ENCODE measurements at regions not wholly inside any gene's neighbourhood (a gene's known extent, or its start where the extent isn't known, plus 50 kb on each side); places are given as distances from the start of the nearest gene placed in this dataset.

DNA sequence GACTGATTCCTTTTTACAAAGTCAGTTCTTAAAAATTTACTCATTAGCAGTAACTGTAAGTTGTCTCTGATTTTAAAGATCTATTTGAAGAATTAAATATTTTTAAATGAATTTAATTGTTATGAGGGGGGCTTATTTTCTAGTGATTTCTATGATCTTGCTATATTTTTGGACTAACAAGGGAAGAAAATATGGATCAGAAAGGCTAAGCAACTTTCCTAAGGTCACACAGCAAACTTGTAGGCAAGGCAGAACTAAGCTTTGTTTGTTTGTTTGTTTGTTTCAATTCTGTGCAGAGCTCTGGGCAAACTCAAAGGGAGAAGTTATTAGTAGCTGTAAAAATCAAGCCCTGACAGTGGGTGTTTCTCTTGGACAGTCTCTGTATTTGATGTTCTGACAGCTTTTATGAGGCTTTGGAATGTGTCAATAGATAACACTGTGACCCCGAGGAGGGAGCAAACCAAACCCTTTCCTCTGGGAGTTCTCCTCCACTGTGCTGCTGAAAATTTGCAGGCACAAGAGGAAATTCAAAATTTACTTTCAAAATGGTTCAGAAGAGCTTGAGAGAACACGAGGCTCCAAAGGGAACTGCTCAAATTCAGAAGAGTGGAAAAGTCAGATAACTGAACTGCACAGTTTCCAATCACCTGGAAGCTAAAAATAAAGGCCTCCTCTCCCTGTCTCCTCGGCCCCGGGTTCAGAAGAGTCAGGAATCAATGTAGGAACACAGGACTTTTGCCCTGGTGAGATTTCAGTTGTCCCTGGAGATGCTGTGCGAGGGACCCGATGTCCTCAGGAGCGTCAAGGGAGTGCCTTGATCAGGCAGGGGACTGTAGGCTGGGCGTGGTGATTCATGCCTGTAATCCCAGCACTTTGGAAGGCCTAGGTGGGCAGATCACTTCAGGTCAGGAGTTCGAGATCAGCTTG lies 325.7 kb downstream of the GATA3 start:
- H3K79me2 ChIP-seq (ENCODE audit: low read depth): no peaks in the 10 kb centered on the region
- H3K4me2 ChIP-seq: no peak overlapping the region
- H4K20me1 ChIP-seq (ENCODE audit: insufficient read depth): no peaks in the 10 kb centered on the region
- no peaks in the 10 kb centered on the region for H3K27me3 ChIP-seq (ENCODE audit: insufficient read depth, low read depth)
- no peak overlapping the region for H3K4me3 ChIP-seq
- H3K36me3 ChIP-seq (ENCODE audit: low read depth): no peaks in the 10 kb centered on the region
- 0 out of 2 replicates have a peak, but pooled peaks cover 3% of the 10 kb centered on the region for H3F3A ChIP-seq (ENCODE audit: insufficient read depth, low read depth)
- DNase-seq: no peak
- ChIA-PET CTCF (no interaction called here), POLR2A (ENCODE audit: unreplicated experiment) (interaction anchor here (0.5 to 0.6 kb wide), 2 partner anchors 14 to 305 kb away, joined by 3 to 5 read pairs; no protein-coding TSS in a partner anchor)
- TF ChIP-seq, protein P1, sequence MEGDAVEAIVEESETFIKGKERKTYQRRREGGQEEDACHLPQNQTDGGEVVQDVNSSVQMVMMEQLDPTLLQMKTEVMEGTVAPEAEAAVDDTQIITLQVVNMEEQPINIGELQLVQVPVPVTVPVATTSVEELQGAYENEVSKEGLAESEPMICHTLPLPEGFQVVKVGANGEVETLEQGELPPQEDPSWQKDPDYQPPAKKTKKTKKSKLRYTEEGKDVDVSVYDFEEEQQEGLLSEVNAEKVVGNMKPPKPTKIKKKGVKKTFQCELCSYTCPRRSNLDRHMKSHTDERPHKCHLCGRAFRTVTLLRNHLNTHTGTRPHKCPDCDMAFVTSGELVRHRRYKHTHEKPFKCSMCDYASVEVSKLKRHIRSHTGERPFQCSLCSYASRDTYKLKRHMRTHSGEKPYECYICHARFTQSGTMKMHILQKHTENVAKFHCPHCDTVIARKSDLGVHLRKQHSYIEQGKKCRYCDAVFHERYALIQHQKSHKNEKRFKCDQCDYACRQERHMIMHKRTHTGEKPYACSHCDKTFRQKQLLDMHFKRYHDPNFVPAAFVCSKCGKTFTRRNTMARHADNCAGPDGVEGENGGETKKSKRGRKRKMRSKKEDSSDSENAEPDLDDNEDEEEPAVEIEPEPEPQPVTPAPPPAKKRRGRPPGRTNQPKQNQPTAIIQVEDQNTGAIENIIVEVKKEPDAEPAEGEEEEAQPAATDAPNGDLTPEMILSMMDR (conservative IDR thresholded peaks at IDR 0.05): no peak
- no peak for TF ChIP-seq EZH2 (IDR thresholded peaks at IDR 0.05; ENCODE audit: low read depth)
- H3K27ac ChIP-seq: no peak overlapping the region
- intact Hi-C loops (cut with micrococcal nuclease; ENCODE audit: unreplicated experiment): no loop called here
- H3K4me1 ChIP-seq (replicated peaks; ENCODE audit: insufficient read depth): 0 out of 2 replicates have a peak, but pooled peaks cover 7% of the 10 kb centered on the region
- H2AFZ ChIP-seq: no peak overlapping the region
- H3K9me3 ChIP-seq (ENCODE audit: insufficient read depth, low read depth): 0 out of 2 replicates have a peak, but pooled peaks cover 3% of the 10 kb centered on the region
- no TSS peak for BruUV-seq (replicated peaks)
- no peaks in the 10 kb centered on the region for H3K9me2 ChIP-seq (ENCODE audit: insufficient read depth)

GRCh38 chr10:8380833-8381496 lies 326.5 kb downstream of the GATA3 start:
- intact Hi-C loops (cut with micrococcal nuclease; ENCODE audit: unreplicated experiment): no loop called here
- no TSS peak for BruUV-seq (replicated peaks)
- POLR2A ChIA-PET (ENCODE audit: unreplicated experiment): interaction anchor here (0.5 to 0.6 kb wide), 2 partner anchors 14 to 306 kb away, joined by 3 to 5 read pairs; no protein-coding TSS in a partner anchor
- H3K4me2 ChIP-seq: no peak overlapping the region
- H4K20me1 ChIP-seq (ENCODE audit: insufficient read depth): no peaks in the 10 kb centered on the region
- H2AFZ ChIP-seq: no peak overlapping the region
- no peaks in the 10 kb centered on the region for H3K9me2 ChIP-seq (ENCODE audit: insufficient read depth)
- H3K27ac ChIP-seq: no peak overlapping the region
- H3K79me2 ChIP-seq (ENCODE audit: low read depth): no peaks in the 10 kb centered on the region
- H3K4me3 ChIP-seq: no peak overlapping the region
- 0 out of 2 replicates have a peak, but pooled peaks cover 7% of the 10 kb centered on the region for H3K4me1 ChIP-seq (replicated peaks; ENCODE audit: insufficient read depth)
- no peaks in the 10 kb centered on the region for H3K36me3 ChIP-seq (ENCODE audit: low read depth)
- H3K9me3 ChIP-seq (ENCODE audit: insufficient read depth, low read depth): 0 out of 2 replicates have a peak, but pooled peaks cover 3% of the 10 kb centered on the region
- DNase-seq: no peak
- no peaks in the 10 kb centered on the region for H3K27me3 ChIP-seq (ENCODE audit: insufficient read depth, low read depth)
- H3F3A ChIP-seq (ENCODE audit: insufficient read depth, low read depth): 0 out of 2 replicates have a peak, but pooled peaks cover 3% of the 10 kb centered on the region
- no peak for TF ChIP-seq EZH2 (IDR thresholded peaks at IDR 0.05; ENCODE audit: low read depth)
- TF ChIP-seq, protein P1 (conservative IDR thresholded peaks at IDR 0.05): no peak
- CTCF ChIA-PET: no interaction called here

- ChIA-PET POLR2A (ENCODE audit: unreplicated experiment) (no interaction called here), CTCF (no interaction called here)
- Histone ChIP-seq H3K27ac (no peak overlapping the region), H3K79me2 (ENCODE audit: low read depth) (no peaks in the 10 kb centered on the region), H3F3A (ENCODE audit: insufficient read depth, low read depth) (peaks cover 16% of the 10 kb centered on the region; the same call in 1 of the 2 replicates), H2AFZ (no peak overlapping the region), H3K9me2 (ENCODE audit: insufficient read depth) (no peaks in the 10 kb centered on the region), H3K4me2 (no peak overlapping the region), H3K27me3 (ENCODE audit: insufficient read depth, low read depth) (no peaks in the 10 kb centered on the region), H3K4me1 (replicated peaks; ENCODE audit: insufficient read depth) (peaks cover 25% of the 10 kb centered on the region), H3K9me3 (ENCODE audit: insufficient read depth, low read depth) (no peaks in the 10 kb centered on the region), H3K36me3 (ENCODE audit: low read depth) (no peaks in the 10 kb centered on the region), H3K4me3 (no peak overlapping the region), H4K20me1 (ENCODE audit: insufficient read depth) (no peaks in the 10 kb centered on the region)
- intact Hi-C loops (cut with micrococcal nuclease; ENCODE audit: unreplicated experiment): no loop called here
- no peak for TF ChIP-seq EZH2 (IDR thresholded peaks at IDR 0.05; ENCODE audit: low read depth)
- TF ChIP-seq, protein P1 (conservative IDR thresholded peaks at IDR 0.05): no peak
- BruUV-seq (replicated peaks): no TSS peak
- DNase-seq: no peak
Measured at GRCh38 chr10:8386781-8387180, 332.3 kb downstream of the GATA3 start.
